ENCODE measurements at regions not wholly inside any gene's neighbourhood (a gene's known extent, or its start where the extent isn't known, plus 50 kb on each side); places are given as distances from the start of the nearest gene placed in this dataset.

- no peak for DNase-seq (ENCODE audit: low read depth in 1 of 2, low spot score in 1 of 2)
- in situ Hi-C loops (cut with HindIII; ENCODE audit: low pct_unique_long_range_greater_than_20kb, low sequenced_read_pairs) = no loop called here
- TF ChIP-seq JUND (IDR thresholded peaks at IDR 0.05; ENCODE audit: low read depth) = no peak
Measured at GRCh38 chr5:4758550-4758949, 381.6 kb upstream of the ADAMTS16 start.

- TF ChIP-seq JUND (IDR thresholded peaks at IDR 0.05; ENCODE audit: low read depth) = no peak
- DNase-seq (ENCODE audit: low read depth in 1 of 2, low spot score in 1 of 2) = no peak
- in situ Hi-C loops (cut with HindIII; ENCODE audit: low pct_unique_long_range_greater_than_20kb, low sequenced_read_pairs) = no loop called here
Measured at GRCh38 chr5:4758996-4759395, 381.1 kb upstream of the ADAMTS16 start.

- in situ Hi-C loops (cut with HindIII; ENCODE audit: low pct_unique_long_range_greater_than_20kb, low sequenced_read_pairs) = no loop called here
- no peak for TF ChIP-seq JUND (IDR thresholded peaks at IDR 0.05; ENCODE audit: low read depth)
Measured at GRCh38 chr5:4762316-4762715, 377.8 kb upstream of the ADAMTS16 start.

GRCh38 chr5:4765411-4765810, 374.7 kb upstream of the ADAMTS16 start:
- in situ Hi-C loops (cut with HindIII; ENCODE audit: low pct_unique_long_range_greater_than_20kb, low sequenced_read_pairs) = no loop called here
- no peak for DNase-seq (ENCODE audit: low read depth in 1 of 2, low spot score in 1 of 2)
- no peak for TF ChIP-seq JUND (IDR thresholded peaks at IDR 0.05; ENCODE audit: low read depth)

More at GRCh38 chr5:4762316-4762715, 377.8 kb upstream of the ADAMTS16 start:
- DNase-seq (ENCODE audit: low read depth in 1 of 2, low spot score in 1 of 2) = no peak

- no peak for TF ChIP-seq JUND (IDR thresholded peaks at IDR 0.05; ENCODE audit: low read depth)
- DNase-seq (ENCODE audit: low read depth in 1 of 2, low spot score in 1 of 2) = no peak
- in situ Hi-C loops (cut with HindIII; ENCODE audit: low pct_unique_long_range_greater_than_20kb, low sequenced_read_pairs) = no loop called here
Measured at GRCh38 chr5:4766101-4766500, 374.0 kb upstream of the ADAMTS16 start.

GRCh38 chr5:4772591-4772990, 367.5 kb upstream of the ADAMTS16 start:
- no peak for TF ChIP-seq JUND (IDR thresholded peaks at IDR 0.05; ENCODE audit: low read depth)
- DNase-seq (ENCODE audit: low read depth in 1 of 2, low spot score in 1 of 2) = no peak
- in situ Hi-C loops (cut with HindIII; ENCODE audit: low pct_unique_long_range_greater_than_20kb, low sequenced_read_pairs) = no loop called here

GRCh38 chr5:4773827-4774317, 366.3 kb upstream of the ADAMTS16 start:
- in situ Hi-C loops (cut with HindIII; ENCODE audit: low pct_unique_long_range_greater_than_20kb, low sequenced_read_pairs) = no loop called here
- TF ChIP-seq JUND (IDR thresholded peaks at IDR 0.05; ENCODE audit: low read depth) = no peak
- no peak for DNase-seq (ENCODE audit: low read depth in 1 of 2, low spot score in 1 of 2)

GRCh38 chr5:4777435-4777834, 362.7 kb upstream of the ADAMTS16 start:
- no peak for TF ChIP-seq JUND (IDR thresholded peaks at IDR 0.05; ENCODE audit: low read depth)
- in situ Hi-C loops (cut with HindIII; ENCODE audit: low pct_unique_long_range_greater_than_20kb, low sequenced_read_pairs) = no loop called here
- DNase-seq (ENCODE audit: low read depth in 1 of 2, low spot score in 1 of 2) = no peak

- DNase-seq (ENCODE audit: low read depth in 1 of 2, low spot score in 1 of 2) = no peak
- in situ Hi-C loops (cut with HindIII; ENCODE audit: low pct_unique_long_range_greater_than_20kb, low sequenced_read_pairs) = no loop called here
- no peak for TF ChIP-seq JUND (IDR thresholded peaks at IDR 0.05; ENCODE audit: low read depth)
Measured at GRCh38 chr5:4780633-4781032, 359.5 kb upstream of the ADAMTS16 start.

- TF ChIP-seq JUND (IDR thresholded peaks at IDR 0.05; ENCODE audit: low read depth) = no peak
- no peak for DNase-seq (ENCODE audit: low read depth in 1 of 2, low spot score in 1 of 2)
- in situ Hi-C loops (cut with HindIII; ENCODE audit: low pct_unique_long_range_greater_than_20kb, low sequenced_read_pairs) = no loop called here
Measured at GRCh38 chr5:4781299-4781698, 358.8 kb upstream of the ADAMTS16 start.

- no peak for DNase-seq (ENCODE audit: low read depth in 1 of 2, low spot score in 1 of 2)
- in situ Hi-C loops (cut with HindIII; ENCODE audit: low pct_unique_long_range_greater_than_20kb, low sequenced_read_pairs) = no loop called here
- TF ChIP-seq JUND (IDR thresholded peaks at IDR 0.05; ENCODE audit: low read depth) = no peak
Measured at GRCh38 chr5:4785971-4786370, 354.2 kb upstream of the ADAMTS16 start.

GRCh38 chr5:4797445-4797844, 342.7 kb upstream of the ADAMTS16 start:
- in situ Hi-C loops (cut with HindIII; ENCODE audit: low pct_unique_long_range_greater_than_20kb, low sequenced_read_pairs) = no loop called here
- TF ChIP-seq JUND (IDR thresholded peaks at IDR 0.05; ENCODE audit: low read depth) = no peak
- DNase-seq (ENCODE audit: low read depth in 1 of 2, low spot score in 1 of 2) = no peak

- DNase-seq (ENCODE audit: low read depth in 1 of 2, low spot score in 1 of 2) = no peak
- in situ Hi-C loops (cut with HindIII; ENCODE audit: low pct_unique_long_range_greater_than_20kb, low sequenced_read_pairs) = no loop called here
- no peak for TF ChIP-seq JUND (IDR thresholded peaks at IDR 0.05; ENCODE audit: low read depth)
Measured at GRCh38 chr5:4802044-4802443, 338.1 kb upstream of the ADAMTS16 start.

- TF ChIP-seq JUND (IDR thresholded peaks at IDR 0.05; ENCODE audit: low read depth) = no peak
- DNase-seq (ENCODE audit: low read depth in 1 of 2, low spot score in 1 of 2) = no peak
- in situ Hi-C loops (cut with HindIII; ENCODE audit: low pct_unique_long_range_greater_than_20kb, low sequenced_read_pairs) = no loop called here
Measured at GRCh38 chr5:4804691-4805360, 335.3 kb upstream of the ADAMTS16 start.
